ENCODE measurements at regions not wholly inside any gene's neighbourhood (a gene's known extent, or its start where the extent isn't known, plus 50 kb on each side); places are given as distances from the start of the nearest gene placed in this dataset.

DNA sequence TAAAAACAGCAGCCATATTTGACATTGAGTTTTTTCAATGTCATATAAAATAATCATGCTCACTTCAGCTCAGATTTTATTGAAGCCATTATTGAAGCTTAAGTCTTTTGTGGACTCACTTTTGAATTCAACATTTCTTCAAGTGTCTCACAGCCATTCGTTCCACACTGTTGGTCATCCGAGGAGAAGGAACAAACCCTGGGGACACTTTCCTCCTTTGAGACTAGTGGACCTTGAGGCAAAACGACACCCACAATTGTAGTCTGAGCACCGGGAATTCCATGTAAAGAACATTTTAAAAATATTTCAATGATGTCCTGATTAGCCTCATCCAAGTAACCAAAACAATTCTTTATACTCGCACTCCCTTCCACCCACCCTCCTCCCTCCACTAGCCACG lies 174.7 kb downstream of the CD47 start:
- no peaks in the 10 kb centered on the region for H3K27me3 ChIP-seq (ENCODE audit: insufficient read depth, low read length)
- no peak overlapping the region for H2AFZ ChIP-seq (ENCODE audit: insufficient read depth, low read length, poor library complexity)
- no peak overlapping the region for H3K14ac ChIP-seq (ENCODE audit: low read length)
- H2AK5ac ChIP-seq (ENCODE audit: low read length): no peak overlapping the region
- H3K23ac ChIP-seq (ENCODE audit: low read length): no peak overlapping the region
- H4K91ac ChIP-seq (ENCODE audit: low read depth, low read length): no peak overlapping the region
- H4K12ac ChIP-seq (ENCODE audit: low read depth, low read length): no peak overlapping the region
- no peak overlapping the region for H2BK120ac ChIP-seq (ENCODE audit: insufficient read depth, low read length, poor library complexity)
- H3K36me3 ChIP-seq (ENCODE audit: control insufficient read depth in 1 of 2, insufficient read depth in 2 of 2, low read length in 2 of 2): no peaks in the 10 kb centered on the region
- H3K4me1 ChIP-seq (ENCODE audit: control insufficient read depth in 1 of 2, insufficient read depth in 2 of 2, low read length in 2 of 2): peaks cover 0 to 2% of the 10 kb centered on the region in 2 experiments
- no peak overlapping the region for H3K18ac ChIP-seq (ENCODE audit: low read length)
- WGBS (ENCODE audit: extremely low coverage, insufficient coverage, insufficient read length): 100% methylated on average over 1 of the region's 6 CpGs
- H3K79me2 ChIP-seq (ENCODE audit: control insufficient read depth, insufficient read depth, low read length, poor library complexity): no peaks in the 10 kb centered on the region
- no peak overlapping the region for H3K27ac ChIP-seq (ENCODE audit: low read depth, low read length)
- H2BK5ac ChIP-seq (ENCODE audit: low read depth, low read length, poor library complexity): no peak overlapping the region
- H4K8ac ChIP-seq (ENCODE audit: low read depth, low read length): no peak overlapping the region
- no peaks in the 10 kb centered on the region for H3K79me1 ChIP-seq (ENCODE audit: low read length)
- no peaks in the 10 kb centered on the region for H3K9me3 ChIP-seq (ENCODE audit: insufficient read depth, low read depth, low read length)
- H2BK12ac ChIP-seq (ENCODE audit: low read length): no peak overlapping the region
- no peak overlapping the region for H3K4me2 ChIP-seq (ENCODE audit: low read length)
- H3K4ac ChIP-seq (ENCODE audit: low read depth, low read length): no peak overlapping the region
- H3K9ac ChIP-seq (ENCODE audit: low read length): no peak overlapping the region
- H3K4me3 ChIP-seq (ENCODE audit: low read depth, low read length): no peak overlapping the region
- no peak for DNase-seq

DNA sequence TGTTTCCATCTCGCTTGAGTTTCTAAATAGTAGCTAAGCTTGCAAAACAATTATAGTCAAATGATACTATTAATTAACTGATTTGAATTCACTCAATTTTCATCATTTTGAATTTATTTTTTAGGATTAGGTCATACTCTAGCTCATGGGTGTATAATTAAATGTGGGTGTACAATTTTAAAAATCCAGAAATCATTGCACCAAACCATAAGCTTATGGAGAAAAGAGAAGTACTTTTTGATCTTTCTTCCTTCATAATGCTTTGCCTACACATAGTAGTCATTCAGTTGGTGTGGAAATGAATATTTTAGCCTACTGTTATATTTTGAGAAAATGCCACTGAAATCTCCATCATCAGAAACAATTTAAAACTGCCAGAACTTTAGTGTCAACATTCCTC lies 175.1 kb downstream of the CD47 start:
- peaks cover 3 to 4% of the 10 kb centered on the region in 2 experiments for H3K4me1 ChIP-seq (ENCODE audit: control insufficient read depth in 1 of 2, insufficient read depth in 2 of 2, low read length in 2 of 2)
- H3K9ac ChIP-seq (ENCODE audit: low read length): no peak overlapping the region
- no peak overlapping the region for H3K18ac ChIP-seq (ENCODE audit: low read length)
- no peak overlapping the region for H4K12ac ChIP-seq (ENCODE audit: low read depth, low read length)
- H3K4me2 ChIP-seq (ENCODE audit: low read length): no peak overlapping the region
- no peaks in the 10 kb centered on the region for H3K27me3 ChIP-seq (ENCODE audit: insufficient read depth, low read length)
- H2BK12ac ChIP-seq (ENCODE audit: low read length): no peak overlapping the region
- no peak overlapping the region for H3K27ac ChIP-seq (ENCODE audit: low read depth, low read length)
- H4K8ac ChIP-seq (ENCODE audit: low read depth, low read length): no peak overlapping the region
- no peak overlapping the region for H3K14ac ChIP-seq (ENCODE audit: low read length)
- no peaks in the 10 kb centered on the region for H3K9me3 ChIP-seq (ENCODE audit: insufficient read depth, low read depth, low read length)
- H3K36me3 ChIP-seq (ENCODE audit: control insufficient read depth in 1 of 2, insufficient read depth in 2 of 2, low read length in 2 of 2): no peaks in the 10 kb centered on the region
- no peak overlapping the region for H3K23ac ChIP-seq (ENCODE audit: low read length)
- H4K91ac ChIP-seq (ENCODE audit: low read depth, low read length): no peak overlapping the region
- no peak overlapping the region for H3K4me3 ChIP-seq (ENCODE audit: low read depth, low read length)
- no peak overlapping the region for H2BK5ac ChIP-seq (ENCODE audit: low read depth, low read length, poor library complexity)
- no peaks in the 10 kb centered on the region for H3K79me1 ChIP-seq (ENCODE audit: low read length)
- H2AK5ac ChIP-seq (ENCODE audit: low read length): no peak overlapping the region
- H2AFZ ChIP-seq (ENCODE audit: insufficient read depth, low read length, poor library complexity): no peak overlapping the region
- no peak for DNase-seq
- no peak overlapping the region for H2BK120ac ChIP-seq (ENCODE audit: insufficient read depth, low read length, poor library complexity)
- no peak overlapping the region for H3K4ac ChIP-seq (ENCODE audit: low read depth, low read length)
- WGBS (ENCODE audit: extremely low coverage, insufficient coverage, insufficient read length): no CpG with 5 or more reads among the region's 1 CpG
- no peaks in the 10 kb centered on the region for H3K79me2 ChIP-seq (ENCODE audit: control insufficient read depth, insufficient read depth, low read length, poor library complexity)

DNA sequence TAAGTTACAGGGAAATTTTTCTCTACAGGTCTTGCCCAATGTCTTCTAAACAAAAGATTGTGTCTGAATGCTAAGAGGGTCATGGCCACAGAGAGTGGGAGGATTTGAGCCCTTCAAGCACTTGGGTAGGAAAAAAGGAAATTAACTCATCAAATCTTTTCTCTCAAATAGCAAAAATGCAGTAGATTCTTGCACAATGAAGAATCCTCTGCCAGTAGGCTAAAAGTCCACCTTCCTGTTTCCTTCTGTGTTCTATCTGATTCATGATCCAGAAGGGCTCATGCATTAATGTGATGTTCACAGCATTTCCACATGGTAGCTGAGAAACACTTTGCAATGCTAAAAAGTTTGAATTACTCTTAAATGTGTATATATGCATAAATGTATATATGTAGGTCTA lies 177.1 kb downstream of the CD47 start:
- peak in 1 of 2 donors; percentile 34 for DNase-seq
- Histone ChIP-seq H3K4me1 (ENCODE audit: control insufficient read depth in 1 of 2, insufficient read depth in 2 of 2, low read length in 2 of 2) (peaks cover 4 to 7% of the 10 kb centered on the region in 2 experiments), H2BK120ac (ENCODE audit: insufficient read depth, low read length, poor library complexity) (no peak overlapping the region), H3K4ac (ENCODE audit: low read depth, low read length) (no peak overlapping the region), H3K4me2 (ENCODE audit: low read length) (no peak overlapping the region), H2AK5ac (ENCODE audit: low read length) (no peak overlapping the region), H3K79me1 (ENCODE audit: low read length) (no peaks in the 10 kb centered on the region), H3K4me3 (ENCODE audit: low read depth, low read length) (no peak overlapping the region), H3K9ac (ENCODE audit: low read length) (no peak overlapping the region), H3K23ac (ENCODE audit: low read length) (no peak overlapping the region), H3K36me3 (ENCODE audit: control insufficient read depth in 1 of 2, insufficient read depth in 2 of 2, low read length in 2 of 2) (no peaks in the 10 kb centered on the region), H4K8ac (ENCODE audit: low read depth, low read length) (no peak overlapping the region), H2AFZ (ENCODE audit: insufficient read depth, low read length, poor library complexity) (no peak overlapping the region), H3K79me2 (ENCODE audit: control insufficient read depth, insufficient read depth, low read length, poor library complexity) (no peaks in the 10 kb centered on the region), H3K27me3 (ENCODE audit: insufficient read depth, low read length) (no peaks in the 10 kb centered on the region), H2BK12ac (ENCODE audit: low read length) (no peak overlapping the region), H3K9me3 (ENCODE audit: insufficient read depth, low read depth, low read length) (no peaks in the 10 kb centered on the region), H2BK5ac (ENCODE audit: low read depth, low read length, poor library complexity) (no peak overlapping the region), H3K14ac (ENCODE audit: low read length) (no peak overlapping the region), H4K12ac (ENCODE audit: low read depth, low read length) (no peak overlapping the region), H4K91ac (ENCODE audit: low read depth, low read length) (no peak overlapping the region), H3K18ac (ENCODE audit: low read length) (no peak overlapping the region), H3K27ac (ENCODE audit: low read depth, low read length) (no peak overlapping the region)

DNA sequence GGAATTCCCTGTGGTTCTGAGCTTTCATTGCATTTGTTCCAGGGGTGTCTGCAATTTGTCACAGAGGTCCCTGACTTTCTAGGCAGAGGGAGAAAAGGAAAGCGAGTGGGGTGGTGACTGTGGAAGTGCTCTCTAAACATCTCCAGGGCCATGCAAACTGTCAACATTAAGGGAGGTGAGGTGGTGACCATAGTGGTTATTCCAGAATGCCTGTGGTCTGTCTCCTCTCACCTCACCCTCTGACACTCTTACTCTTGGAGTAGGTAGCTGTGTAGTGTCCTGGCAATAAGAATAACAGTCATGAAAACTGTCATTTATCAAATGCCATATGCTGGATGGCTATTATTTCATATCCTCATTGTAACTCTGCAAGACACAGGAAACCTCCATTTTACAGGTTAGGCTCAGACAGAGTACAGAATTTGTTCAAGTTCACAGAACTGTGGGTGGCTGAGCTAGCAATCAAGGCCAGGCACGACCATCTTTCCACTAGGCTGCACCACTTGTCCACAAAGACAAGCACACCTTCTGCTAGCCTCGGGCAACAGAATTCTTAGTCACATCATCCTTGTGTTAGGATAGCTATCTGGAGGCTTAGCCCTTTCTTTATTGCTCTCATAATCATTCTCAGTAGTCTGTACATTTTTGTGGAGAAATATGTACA lies 179.4 kb downstream of the CD47 start:
- Histone ChIP-seq H4K12ac (ENCODE audit: low read depth, low read length) (no peak overlapping the region), H3K14ac (ENCODE audit: low read length) (no peak overlapping the region), H3K4me1 (ENCODE audit: control insufficient read depth in 1 of 2, insufficient read depth in 2 of 2, low read length in 2 of 2) (peaks cover 4 to 7% of the 10 kb centered on the region in 2 experiments), H3K27me3 (ENCODE audit: insufficient read depth, low read length) (no peaks in the 10 kb centered on the region), H2BK12ac (ENCODE audit: low read length) (no peak overlapping the region), H3K9ac (ENCODE audit: low read length) (no peak overlapping the region), H3K79me2 (ENCODE audit: control insufficient read depth, insufficient read depth, low read length, poor library complexity) (no peaks in the 10 kb centered on the region), H3K4me3 (ENCODE audit: low read depth, low read length) (no peak overlapping the region), H3K4me2 (ENCODE audit: low read length) (no peak overlapping the region), H3K36me3 (ENCODE audit: control insufficient read depth in 1 of 2, insufficient read depth in 2 of 2, low read length in 2 of 2) (no peaks in the 10 kb centered on the region), H3K4ac (ENCODE audit: low read depth, low read length) (no peak overlapping the region), H3K79me1 (ENCODE audit: low read length) (no peaks in the 10 kb centered on the region), H4K8ac (ENCODE audit: low read depth, low read length) (no peak overlapping the region), H2AK5ac (ENCODE audit: low read length) (no peak overlapping the region), H3K18ac (ENCODE audit: low read length) (no peak overlapping the region), H2BK5ac (ENCODE audit: low read depth, low read length, poor library complexity) (no peak overlapping the region), H3K27ac (ENCODE audit: low read depth, low read length) (peak overlapping the region; percentile 9), H3K23ac (ENCODE audit: low read length) (no peak overlapping the region), H4K91ac (ENCODE audit: low read depth, low read length) (no peak overlapping the region), H2BK120ac (ENCODE audit: insufficient read depth, low read length, poor library complexity) (no peak overlapping the region), H3K9me3 (ENCODE audit: insufficient read depth, low read depth, low read length) (no peaks in the 10 kb centered on the region), H2AFZ (ENCODE audit: insufficient read depth, low read length, poor library complexity) (no peak overlapping the region)
- DNase-seq: peak; percentile 15 to 47
- no CpG with 5 or more reads among the region's 3 CpGs for WGBS (ENCODE audit: extremely low coverage, insufficient coverage, insufficient read length)

Measured in trophoblast cell (in vitro differentiated cells and primary cell).